ENCODE measurements at regions not wholly inside any gene's neighbourhood (a gene's known extent, or its start where the extent isn't known, plus 50 kb on each side); places are given as distances from the start of the nearest gene placed in this dataset.

DNA sequence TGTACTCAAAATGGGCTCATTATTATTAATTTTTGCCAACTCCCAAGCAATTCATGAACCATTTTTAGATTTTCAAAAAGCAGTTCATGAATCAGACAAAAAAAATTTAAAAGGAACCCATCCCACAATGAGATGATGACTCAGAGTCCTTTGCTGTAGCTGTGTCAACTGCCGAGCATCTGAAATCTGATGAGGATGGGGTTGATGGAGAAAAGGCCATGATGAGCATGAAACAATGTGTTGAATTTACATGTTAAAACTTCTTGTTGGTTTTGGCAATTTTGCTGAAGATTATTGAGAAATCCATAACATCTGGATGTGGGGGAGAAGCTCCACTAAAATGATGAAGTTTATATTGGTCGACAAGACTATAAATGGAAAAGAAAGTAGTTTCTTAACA, 378.0 kb downstream of the FOXG1 start:
- Histone ChIP-seq H3K4me3 (no peak overlapping the region), H3K27me3 (no peaks in the 10 kb centered on the region), H3K36me3 (no peaks in the 10 kb centered on the region), H3K4me1 (no peaks in the 10 kb centered on the region), H3K27ac (no peak overlapping the region), H3K9me3 (no peaks in the 10 kb centered on the region)
- TF ChIP-seq, protein P1, sequence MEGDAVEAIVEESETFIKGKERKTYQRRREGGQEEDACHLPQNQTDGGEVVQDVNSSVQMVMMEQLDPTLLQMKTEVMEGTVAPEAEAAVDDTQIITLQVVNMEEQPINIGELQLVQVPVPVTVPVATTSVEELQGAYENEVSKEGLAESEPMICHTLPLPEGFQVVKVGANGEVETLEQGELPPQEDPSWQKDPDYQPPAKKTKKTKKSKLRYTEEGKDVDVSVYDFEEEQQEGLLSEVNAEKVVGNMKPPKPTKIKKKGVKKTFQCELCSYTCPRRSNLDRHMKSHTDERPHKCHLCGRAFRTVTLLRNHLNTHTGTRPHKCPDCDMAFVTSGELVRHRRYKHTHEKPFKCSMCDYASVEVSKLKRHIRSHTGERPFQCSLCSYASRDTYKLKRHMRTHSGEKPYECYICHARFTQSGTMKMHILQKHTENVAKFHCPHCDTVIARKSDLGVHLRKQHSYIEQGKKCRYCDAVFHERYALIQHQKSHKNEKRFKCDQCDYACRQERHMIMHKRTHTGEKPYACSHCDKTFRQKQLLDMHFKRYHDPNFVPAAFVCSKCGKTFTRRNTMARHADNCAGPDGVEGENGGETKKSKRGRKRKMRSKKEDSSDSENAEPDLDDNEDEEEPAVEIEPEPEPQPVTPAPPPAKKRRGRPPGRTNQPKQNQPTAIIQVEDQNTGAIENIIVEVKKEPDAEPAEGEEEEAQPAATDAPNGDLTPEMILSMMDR (IDR thresholded peaks at IDR 0.05), result no peak
- TF ChIP-seq EP300 (IDR thresholded peaks at IDR 0.05) (no peak), POLR2AphosphoS5 (IDR thresholded peaks at IDR 0.05) (no peak), POLR2A (IDR thresholded peaks at IDR 0.05) (no peak)
- intact Hi-C loops (cut with DNase I), result no loop called here
- WGBS, 2 donors, result 76 to 78% methylated on average over 2 of the region's 2 CpGs
- DNase-seq, result no peak

DNA sequence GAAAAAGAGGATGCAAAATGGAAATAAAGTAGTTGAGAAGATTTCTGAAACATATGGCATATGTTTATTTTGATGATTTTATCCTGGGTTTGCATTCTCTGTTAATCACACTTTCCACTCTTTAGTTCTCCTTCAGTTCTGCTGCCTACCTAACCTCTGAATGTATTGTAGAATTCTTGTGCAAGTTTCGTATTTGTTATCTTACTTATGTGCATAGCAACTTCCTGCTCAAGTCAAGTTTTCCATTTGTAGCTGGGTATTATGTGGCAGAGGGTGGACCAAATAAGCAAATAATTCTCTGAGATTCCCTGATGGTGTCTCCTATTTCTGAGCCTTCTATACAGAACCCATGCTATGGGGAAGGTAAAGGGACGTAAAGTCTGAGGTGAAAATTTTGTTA, 381.6 kb downstream of the FOXG1 start:
- intact Hi-C loops (cut with DNase I), result no loop called here
- Histone ChIP-seq H3K4me1 (no peaks in the 10 kb centered on the region), H3K9me3 (no peaks in the 10 kb centered on the region), H3K4me3 (no peak overlapping the region), H3K36me3 (no peaks in the 10 kb centered on the region), H3K27me3 (no peaks in the 10 kb centered on the region), H3K27ac (no peak overlapping the region)
- TF ChIP-seq EP300 (IDR thresholded peaks at IDR 0.05) (no peak), POLR2AphosphoS5 (IDR thresholded peaks at IDR 0.05) (no peak), POLR2A (IDR thresholded peaks at IDR 0.05) (no peak)
- TF ChIP-seq, protein P1 (IDR thresholded peaks at IDR 0.05), result no peak
- DNase-seq, result no peak
- WGBS, 2 donors, result 79 to 83% methylated on average over 2 of the region's 2 CpGs

DNA sequence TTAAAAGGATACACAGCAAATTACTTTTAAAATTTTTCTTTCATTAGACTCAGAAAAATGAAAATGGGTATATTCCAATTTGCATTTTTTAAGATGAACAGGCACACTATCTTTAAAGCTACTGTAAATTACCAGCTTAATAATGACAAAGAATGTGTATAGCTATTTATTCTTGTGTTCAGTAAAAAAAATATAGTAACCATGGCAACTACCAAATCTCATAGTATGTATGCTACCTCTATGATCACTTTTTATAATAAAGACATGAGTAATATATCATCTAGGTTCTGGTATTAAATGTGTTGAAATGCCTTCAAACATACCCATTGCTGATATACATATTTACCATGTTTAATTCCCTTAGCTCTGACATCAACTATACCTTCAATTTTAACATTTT, 383.2 kb downstream of the FOXG1 start:
- Histone ChIP-seq H3K27me3 (no peaks in the 10 kb centered on the region), H3K4me1 (no peaks in the 10 kb centered on the region), H3K9me3 (no peaks in the 10 kb centered on the region), H3K27ac (no peak overlapping the region), H3K36me3 (no peaks in the 10 kb centered on the region), H3K4me3 (no peak overlapping the region)
- TF ChIP-seq POLR2AphosphoS5 (IDR thresholded peaks at IDR 0.05) (no peak), EP300 (IDR thresholded peaks at IDR 0.05) (no peak), POLR2A (IDR thresholded peaks at IDR 0.05) (no peak)
- TF ChIP-seq, protein P1 (IDR thresholded peaks at IDR 0.05), result no peak
- no peak for DNase-seq
- intact Hi-C loops (cut with DNase I), result no loop called here

DNA sequence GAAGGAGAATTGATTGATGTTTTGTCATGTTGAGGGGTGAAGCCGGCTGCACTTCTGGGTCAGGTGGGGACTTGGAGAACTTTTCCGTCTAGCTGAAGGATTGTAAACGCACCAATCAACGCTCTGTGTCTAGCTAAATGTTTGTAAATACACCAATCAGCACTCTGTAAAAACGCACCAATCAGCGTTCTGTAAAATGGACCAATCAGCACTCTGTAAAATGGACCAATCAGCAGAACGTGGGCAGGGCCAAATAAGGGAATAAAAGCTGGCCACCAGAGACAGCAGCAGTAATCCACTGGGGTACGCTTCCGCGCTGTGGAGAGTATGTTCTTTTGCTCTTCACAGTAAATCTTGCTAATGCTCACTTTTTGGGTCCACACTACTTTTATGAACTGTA, 384.1 kb downstream of the FOXG1 start:
- WGBS, 2 donors, result 91 to 94% methylated on average over 10 of the region's 10 CpGs
- no peak for TF ChIP-seq POLR2A (IDR thresholded peaks at IDR 0.05)
- TF ChIP-seq, protein P1 (IDR thresholded peaks at IDR 0.05), result no peak
- TF ChIP-seq POLR2AphosphoS5 (IDR thresholded peaks at IDR 0.05), result no peak
- TF ChIP-seq EP300 (IDR thresholded peaks at IDR 0.05), result no peak
- Histone ChIP-seq H3K4me3 (no peak overlapping the region), H3K27ac (no peak overlapping the region), H3K9me3 (no peaks in the 10 kb centered on the region), H3K27me3 (no peaks in the 10 kb centered on the region), H3K36me3 (no peaks in the 10 kb centered on the region), H3K4me1 (no peaks in the 10 kb centered on the region)
- no peak for DNase-seq
- intact Hi-C loops (cut with DNase I), result no loop called here

DNA sequence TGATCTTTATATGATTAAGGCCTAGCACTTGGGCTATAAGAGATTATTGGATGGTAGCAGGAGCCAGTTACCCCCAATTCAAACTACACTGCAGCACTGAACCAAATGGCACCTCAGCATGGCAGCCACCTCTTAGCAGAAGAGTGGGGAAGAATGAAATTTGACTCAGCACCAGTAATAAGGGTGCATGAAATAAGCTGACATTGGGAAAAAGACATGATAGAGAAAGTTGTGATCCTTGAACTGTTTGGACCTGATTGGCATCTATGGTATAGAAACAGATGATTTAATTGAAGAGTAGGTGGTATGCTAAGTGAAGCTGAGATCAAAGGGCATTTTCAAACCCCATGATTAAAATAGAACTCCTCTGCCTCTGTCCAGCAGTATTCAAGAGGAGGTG, 389.5 kb downstream of the FOXG1 start:
- Histone ChIP-seq H3K4me3 (no peak overlapping the region), H3K9me3 (no peaks in the 10 kb centered on the region), H3K27ac (no peak overlapping the region), H3K36me3 (no peaks in the 10 kb centered on the region), H3K4me1 (no peaks in the 10 kb centered on the region), H3K27me3 (no peaks in the 10 kb centered on the region)
- TF ChIP-seq POLR2A (IDR thresholded peaks at IDR 0.05), result no peak
- no peak for DNase-seq
- intact Hi-C loops (cut with DNase I), result no loop called here
